Effector memory CD4-positive, alpha-beta T cell (primary cell): ENCODE measurements at regions not wholly inside any gene's neighbourhood (a gene's known extent, or its start where the extent isn't known, plus 50 kb on each side); places are given as distances from the start of the nearest gene placed in this dataset.

ENCODE experiments used
- DNase-seq, 3 donors: peaks; one replicate each; pipeline ENCODE4 v3.0.0-alpha.2; 2020
- H3K27ac ChIP-seq: 2 replicates; pipeline ENCODE4 v1.7.0; 2013; ENCODE audit warnings: mild to moderate bottlenecking, low read length, moderate library complexity; ENCODE audit not compliant: insufficient read depth, poor library complexity, severe bottlenecking
- H3K27me3 ChIP-seq: replicated peaks from 2 replicates; pipeline ENCODE4 v1.7.0; 2013; ENCODE audit warnings: mild to moderate bottlenecking, low read length; ENCODE audit not compliant: insufficient read depth, control insufficient read depth, poor library complexity, severe bottlenecking
- H3K36me3 ChIP-seq: 2 replicates; pipeline ENCODE4 v1.7.0; 2013; ENCODE audit warnings: mild to moderate bottlenecking, low read length, moderate library complexity; ENCODE audit not compliant: control insufficient read depth, insufficient read depth
- H3K4me1 ChIP-seq: 2 replicates; pipeline ENCODE4 v1.7.0; 2013; ENCODE audit warnings: low read length, mild to moderate bottlenecking; ENCODE audit not compliant: control insufficient read depth, insufficient read depth, poor library complexity, severe bottlenecking
- H3K4me3 ChIP-seq: 2 replicates; pipeline ENCODE4 v1.7.0; 2013; ENCODE audit warnings: low read length, low read depth, mild to moderate bottlenecking; ENCODE audit not compliant: insufficient read depth, poor library complexity, severe bottlenecking
- H3K9me3 ChIP-seq: 2 replicates; pipeline ENCODE4 v1.7.0; 2013; ENCODE audit warnings: mild to moderate bottlenecking, low read length, moderate library complexity; ENCODE audit not compliant: control insufficient read depth

GRCh38 chr3:106117490-106117858 is 248.7 kb upstream of the CBLB start:
- H3K9me3 ChIP-seq = no peaks in the 10 kb centered on the region
- H3K4me3 ChIP-seq = no peak overlapping the region
- H3K36me3 ChIP-seq = no peaks in the 10 kb centered on the region
- DNase-seq = no peak
- H3K27me3 ChIP-seq = no peaks in the 10 kb centered on the region
- H3K27ac ChIP-seq = no peak overlapping the region
- H3K4me1 ChIP-seq = no peaks in the 10 kb centered on the region

DNA sequence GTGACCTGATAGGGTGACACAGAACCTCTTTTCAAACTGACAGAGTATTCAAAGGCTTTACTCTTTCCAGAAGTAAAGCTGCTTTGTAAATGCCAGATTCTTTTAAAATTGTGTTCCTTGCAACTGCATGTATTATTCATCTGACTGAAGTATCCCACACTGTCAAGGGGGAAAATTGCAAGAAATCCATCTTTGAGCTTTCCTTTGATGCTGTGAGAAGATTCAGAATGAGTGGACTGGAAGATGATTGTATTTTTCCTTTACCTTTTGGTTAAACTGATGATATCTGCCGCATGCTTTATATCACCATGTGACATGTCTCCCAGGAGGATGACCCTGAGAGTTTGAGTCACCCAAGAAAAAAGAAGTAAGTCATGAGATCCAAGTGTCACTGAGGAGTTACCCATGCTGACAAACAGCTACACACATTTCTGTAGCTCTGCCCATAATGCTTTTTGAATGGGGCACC is 250.8 kb upstream of the CBLB start:
- Histone ChIP-seq H3K27me3 (no peaks in the 10 kb centered on the region), H3K36me3 (no peaks in the 10 kb centered on the region), H3K4me3 (no peak overlapping the region), H3K27ac (no peak overlapping the region), H3K9me3 (no peaks in the 10 kb centered on the region), H3K4me1 (no peaks in the 10 kb centered on the region)
- no peak for DNase-seq

GRCh38 chr3:106120356-106120755 is 251.5 kb upstream of the CBLB start:
- Histone ChIP-seq H3K4me1 (no peaks in the 10 kb centered on the region), H3K36me3 (no peaks in the 10 kb centered on the region), H3K9me3 (no peaks in the 10 kb centered on the region), H3K27ac (no peak overlapping the region), H3K4me3 (no peak overlapping the region), H3K27me3 (no peaks in the 10 kb centered on the region)
- DNase-seq = no peak

DNA sequence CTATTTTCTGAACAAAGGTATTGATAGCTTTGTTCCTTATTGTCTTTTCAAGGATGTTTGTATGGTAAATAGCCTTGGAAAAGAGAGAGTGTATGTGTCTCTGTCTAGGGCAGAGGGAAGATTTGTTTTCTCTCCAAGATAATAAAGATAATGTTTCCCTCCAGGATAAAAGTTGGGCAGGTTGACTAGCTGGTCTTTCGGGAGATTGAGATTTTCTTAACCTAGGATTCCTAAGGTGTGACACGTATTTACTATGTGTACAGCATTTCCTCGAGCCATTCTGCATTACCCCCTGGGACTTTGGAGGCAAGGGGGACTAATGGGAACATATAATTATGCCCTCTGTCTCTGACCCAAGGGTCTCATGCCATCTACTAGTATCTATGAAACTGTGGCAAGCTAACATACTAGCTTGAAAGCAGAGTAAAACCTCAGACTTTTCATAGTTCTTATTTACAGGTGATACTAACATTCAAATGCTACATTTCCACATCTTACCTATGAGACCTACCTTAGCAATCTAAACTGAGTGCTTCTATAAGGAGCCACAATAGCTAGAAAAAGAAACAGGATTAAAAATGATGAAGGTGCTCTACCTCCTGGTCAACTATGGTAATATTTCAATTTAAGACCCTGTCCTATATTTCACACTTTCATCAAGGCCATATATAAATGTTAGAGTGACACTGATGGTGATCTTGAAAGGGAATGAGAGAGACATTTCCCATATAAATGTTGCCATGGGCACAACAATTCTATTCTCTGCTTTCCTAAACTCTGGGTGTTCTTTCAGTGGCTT is 252.9 kb upstream of the CBLB start:
- DNase-seq = no peak
- Histone ChIP-seq H3K4me1 (no peaks in the 10 kb centered on the region), H3K27ac (no peak overlapping the region), H3K4me3 (no peak overlapping the region), H3K9me3 (no peaks in the 10 kb centered on the region), H3K36me3 (no peaks in the 10 kb centered on the region), H3K27me3 (no peaks in the 10 kb centered on the region)

- H3K27me3 ChIP-seq = no peaks in the 10 kb centered on the region
- H3K36me3 ChIP-seq = no peaks in the 10 kb centered on the region
- H3K9me3 ChIP-seq = no peaks in the 10 kb centered on the region
- H3K27ac ChIP-seq = no peak overlapping the region
- no peaks in the 10 kb centered on the region for H3K4me1 ChIP-seq
- no peak for DNase-seq
- no peak overlapping the region for H3K4me3 ChIP-seq
Measured at GRCh38 chr3:106124818-106125217, 256.0 kb upstream of the CBLB start.

- DNase-seq = no peak
- Histone ChIP-seq H3K27me3 (no peaks in the 10 kb centered on the region), H3K4me1 (no peaks in the 10 kb centered on the region), H3K4me3 (no peak overlapping the region), H3K9me3 (no peaks in the 10 kb centered on the region), H3K27ac (no peak overlapping the region), H3K36me3 (no peaks in the 10 kb centered on the region)
Measured at GRCh38 chr3:106125321-106125720, 256.5 kb upstream of the CBLB start.

GRCh38 chr3:106126067-106126845 is 257.4 kb upstream of the CBLB start:
- Histone ChIP-seq H3K27me3 (no peaks in the 10 kb centered on the region), H3K4me1 (no peaks in the 10 kb centered on the region), H3K9me3 (no peaks in the 10 kb centered on the region), H3K36me3 (no peaks in the 10 kb centered on the region), H3K27ac (no peak overlapping the region), H3K4me3 (no peak overlapping the region)
- no peak for DNase-seq

DNA sequence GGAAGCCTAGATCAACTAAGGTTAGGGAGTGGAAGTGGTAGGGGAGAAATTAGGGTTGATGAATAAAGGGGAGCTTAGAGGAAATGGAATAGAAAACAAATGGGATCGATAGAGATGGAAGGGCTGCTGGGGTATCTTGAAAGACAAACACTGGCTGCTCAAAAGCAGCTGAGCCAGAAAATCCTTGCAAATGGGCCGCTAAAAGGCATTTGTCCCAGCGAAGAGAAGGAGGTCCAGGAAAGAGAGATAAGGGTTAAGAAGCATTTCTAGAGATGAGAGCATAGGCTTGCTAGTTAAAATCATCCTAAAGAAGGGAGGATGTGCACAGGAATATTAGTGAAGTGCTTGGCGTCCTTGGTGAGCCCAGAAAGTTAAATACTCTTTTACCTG is 258.0 kb upstream of the CBLB start:
- no peaks in the 10 kb centered on the region for H3K36me3 ChIP-seq
- no peaks in the 10 kb centered on the region for H3K27me3 ChIP-seq
- no peak for DNase-seq
- H3K4me3 ChIP-seq = no peak overlapping the region
- H3K4me1 ChIP-seq = no peaks in the 10 kb centered on the region
- no peak overlapping the region for H3K27ac ChIP-seq
- no peaks in the 10 kb centered on the region for H3K9me3 ChIP-seq

DNA sequence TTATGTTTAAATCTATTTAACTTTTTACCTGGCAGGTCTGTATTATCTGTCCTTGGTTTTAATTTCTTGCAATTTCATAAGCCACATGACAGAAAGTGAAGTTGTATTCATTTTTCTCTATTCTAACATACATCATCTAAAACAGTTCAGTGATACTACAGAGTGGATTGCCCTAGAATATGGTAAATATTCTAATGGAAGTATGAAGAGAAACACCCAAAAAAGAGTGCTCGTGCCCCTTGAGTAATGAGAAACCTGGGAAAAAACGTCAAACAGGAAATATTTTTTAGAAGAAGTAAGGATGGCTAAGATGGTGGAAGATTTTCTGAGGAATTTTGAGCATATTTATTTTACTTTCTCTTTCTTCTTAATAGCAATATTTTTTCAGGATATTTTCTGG is 261.1 kb upstream of the CBLB start:
- Histone ChIP-seq H3K27ac (no peak overlapping the region), H3K4me3 (no peak overlapping the region)
- no peak for DNase-seq

More for the DNA sequence above, 261.1 kb upstream of the CBLB start:
- no peaks in the 10 kb centered on the region for H3K36me3 ChIP-seq
- H3K27me3 ChIP-seq = no peaks in the 10 kb centered on the region
- no peaks in the 10 kb centered on the region for H3K4me1 ChIP-seq
- H3K9me3 ChIP-seq = no peaks in the 10 kb centered on the region
